Hepatocyte (in vitro differentiated cells): ENCODE measurements at regions not wholly inside any gene's neighbourhood (a gene's known extent, or its start where the extent isn't known, plus 50 kb on each side); places are given as distances from the start of the nearest gene placed in this dataset.

Source experiments
- CTCF ChIP-seq: fragments of 200-600 bp; sonication (generic); IDR thresholded peaks from 2 replicates; pipeline ENCODE4 v1.5.1; 2016; ENCODE audit warnings: antibody characterized with exemption, mild to moderate bottlenecking; ENCODE audit not compliant: poor library complexity
- EZH2 ChIP-seq: fragments of 200-600 bp; sonication (generic); IDR thresholded peaks from 2 replicates; pipeline ENCODE4 v1.6.1; 2016; ENCODE audit warnings: antibody characterized with exemption, mild to moderate bottlenecking, borderline replicate concordance

DNA sequence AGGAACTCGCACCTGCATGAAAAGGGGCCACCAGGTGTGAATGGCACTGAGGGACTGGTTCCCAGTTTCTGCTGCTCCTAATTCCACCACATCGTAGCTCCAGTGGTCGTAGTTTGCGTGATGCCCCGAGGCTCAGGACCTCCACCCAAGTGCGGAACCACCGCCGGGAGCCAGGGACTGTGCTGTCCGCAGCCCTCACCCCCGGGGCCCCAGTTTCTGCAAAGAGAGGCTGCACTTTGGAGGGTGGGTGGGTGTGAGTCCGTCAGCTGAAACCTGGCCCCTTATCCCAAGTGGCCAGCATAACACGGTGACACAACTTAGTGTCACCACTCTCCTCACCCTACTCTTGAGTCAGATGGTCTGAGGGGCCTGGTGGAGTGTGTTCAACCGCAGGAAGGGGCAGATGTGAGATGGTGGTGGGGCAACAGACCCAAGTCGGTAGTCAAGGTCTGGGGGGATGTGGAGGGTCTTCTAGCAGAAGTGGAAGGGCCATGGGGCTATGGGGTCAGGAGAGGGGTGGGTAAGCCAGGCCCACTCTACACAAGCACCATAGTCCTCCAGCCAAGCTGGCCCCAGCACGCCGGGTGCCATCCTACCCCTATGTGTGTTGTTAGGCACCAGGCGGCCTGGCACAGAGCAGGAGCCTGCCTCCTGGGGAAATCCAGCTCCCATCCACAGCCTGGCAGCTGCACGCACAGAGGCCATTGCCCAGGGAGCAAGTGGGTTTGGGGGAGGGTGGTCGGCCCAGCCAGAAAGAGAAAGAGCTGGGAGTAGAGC is 1301.6 kb downstream of the UQCRFS1 start:
- no peak for TF ChIP-seq CTCF
- no peak for TF ChIP-seq EZH2
